HEK293 (cell line): ENCODE measurements at regions not wholly inside any gene's neighbourhood (a gene's known extent, or its start where the extent isn't known, plus 50 kb on each side); places are given as distances from the start of the nearest gene placed in this dataset.
"Not testable (repeated sequence)": the region's sequence is repeated elsewhere in the genome, so short reads cannot be mapped to it uniquely, and the experiment has no call there.

ENCODE experiments used
- KLF16 ChIP-seq: fragments of 450-650 bp; formaldehyde crosslinking; IDR thresholded peaks from 2 replicates; pipeline ENCODE4 v1.5.1; 2017; ENCODE audit warnings: missing biosample characterization, missing genetic modification characterization
- ZBTB44 ChIP-seq: fragments of 450-650 bp; IDR thresholded peaks from 2 replicates; pipeline ENCODE4 v1.5.1; 2018; ENCODE audit warnings: missing biosample characterization, mild to moderate bottlenecking, missing genetic modification characterization
- ZFP69B ChIP-seq: fragments of 450-650 bp; formaldehyde crosslinking; IDR thresholded peaks from 2 replicates; pipeline ENCODE4 v1.5.1; 2016; ENCODE audit warnings: missing biosample characterization, missing genetic modification characterization
- TF ChIP-seq, protein P1 (sequence below): fragments of 450-650 bp; formaldehyde crosslinking; IDR thresholded peaks from 2 replicates; pipeline ENCODE4 v1.5.1; 2016; ENCODE audit warnings: missing biosample characterization, missing genetic modification characterization

- TF ChIP-seq, protein P1, sequence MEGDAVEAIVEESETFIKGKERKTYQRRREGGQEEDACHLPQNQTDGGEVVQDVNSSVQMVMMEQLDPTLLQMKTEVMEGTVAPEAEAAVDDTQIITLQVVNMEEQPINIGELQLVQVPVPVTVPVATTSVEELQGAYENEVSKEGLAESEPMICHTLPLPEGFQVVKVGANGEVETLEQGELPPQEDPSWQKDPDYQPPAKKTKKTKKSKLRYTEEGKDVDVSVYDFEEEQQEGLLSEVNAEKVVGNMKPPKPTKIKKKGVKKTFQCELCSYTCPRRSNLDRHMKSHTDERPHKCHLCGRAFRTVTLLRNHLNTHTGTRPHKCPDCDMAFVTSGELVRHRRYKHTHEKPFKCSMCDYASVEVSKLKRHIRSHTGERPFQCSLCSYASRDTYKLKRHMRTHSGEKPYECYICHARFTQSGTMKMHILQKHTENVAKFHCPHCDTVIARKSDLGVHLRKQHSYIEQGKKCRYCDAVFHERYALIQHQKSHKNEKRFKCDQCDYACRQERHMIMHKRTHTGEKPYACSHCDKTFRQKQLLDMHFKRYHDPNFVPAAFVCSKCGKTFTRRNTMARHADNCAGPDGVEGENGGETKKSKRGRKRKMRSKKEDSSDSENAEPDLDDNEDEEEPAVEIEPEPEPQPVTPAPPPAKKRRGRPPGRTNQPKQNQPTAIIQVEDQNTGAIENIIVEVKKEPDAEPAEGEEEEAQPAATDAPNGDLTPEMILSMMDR (tag by site-specific recombination): not testable (repeated sequence)
- not testable (repeated sequence) for TF ChIP-seq ZFP69B (tag by site-specific recombination); KLF16 (tag by site-specific recombination); ZBTB44
Measured at GRCh38 chr6:26957399-26958127, 289.9 kb upstream of the PRSS16 start.
